Activated CD4-positive, alpha-beta T cell treated with anti-CD3 and anti-CD28 coated beads for 24 hours (primary cell): ENCODE measurements at regions not wholly inside any gene's neighbourhood (a gene's known extent, or its start where the extent isn't known, plus 50 kb on each side); places are given as distances from the start of the nearest gene placed in this dataset.

Experiments
- DNase-seq, 2 donors: peaks; one replicate each; pipeline ENCODE4 v3.0.0-alpha.2; 2020; ENCODE audit warnings: low read depth in 2 of 2

GRCh38 chr15:69815793-69816192 is 281.9 kb downstream of the TLE3 start:
- no peak for DNase-seq

- DNase-seq: no peak
Measured at GRCh38 chr15:69816522-69816921, 281.2 kb downstream of the TLE3 start.

- DNase-seq: no peak
Measured at GRCh38 chr15:69818529-69818928, 279.2 kb downstream of the TLE3 start.

GRCh38 chr15:69819371-69819770 is 278.3 kb downstream of the TLE3 start:
- DNase-seq: no peak

GRCh38 chr15:69820819-69821218 is 276.9 kb downstream of the TLE3 start:
- no peak for DNase-seq

GRCh38 chr15:69823223-69823907 is 274.4 kb downstream of the TLE3 start:
- DNase-seq: no peak

GRCh38 chr15:69824075-69824876 is 273.4 kb downstream of the TLE3 start:
- no peak for DNase-seq

- no peak for DNase-seq
Measured at GRCh38 chr15:69824877-69825406, 272.8 kb downstream of the TLE3 start.

GRCh38 chr15:69825941-69826818 is 271.5 kb downstream of the TLE3 start:
- DNase-seq: no peak

- DNase-seq: no peak
Measured at GRCh38 chr15:69826819-69827175, 270.9 kb downstream of the TLE3 start.

- no peak for DNase-seq
Measured at GRCh38 chr15:69827751-69828150, 270.0 kb downstream of the TLE3 start.

- DNase-seq: no peak
Measured at GRCh38 chr15:69828181-69828828, 269.4 kb downstream of the TLE3 start.

GRCh38 chr15:69829974-69830373 is 267.7 kb downstream of the TLE3 start:
- DNase-seq: no peak

- no peak for DNase-seq
Measured at GRCh38 chr15:69830430-69830829, 267.3 kb downstream of the TLE3 start.

GRCh38 chr15:69830876-69831275 is 266.8 kb downstream of the TLE3 start:
- DNase-seq: no peak

GRCh38 chr15:69834267-69834666 is 263.4 kb downstream of the TLE3 start:
- no peak for DNase-seq

GRCh38 chr15:69834761-69835160 is 263.0 kb downstream of the TLE3 start:
- DNase-seq: no peak

- no peak for DNase-seq
Measured at GRCh38 chr15:69836048-69836447, 261.7 kb downstream of the TLE3 start.

GRCh38 chr15:69836526-69837230 is 261.0 kb downstream of the TLE3 start:
- DNase-seq: no peak

- DNase-seq: no peak
Measured at GRCh38 chr15:69838338-69838737, 259.4 kb downstream of the TLE3 start.

GRCh38 chr15:69838994-69839393 is 258.7 kb downstream of the TLE3 start:
- no peak for DNase-seq
